DMS153 treated with DMSO at 0.1 percent for 48 hours (cell line): ENCODE measurements at regions not wholly inside any gene's neighbourhood (a gene's known extent, or its start where the extent isn't known, plus 50 kb on each side); places are given as distances from the start of the nearest gene placed in this dataset.
"Not testable (repeated sequence)": the region's sequence is repeated elsewhere in the genome, so short reads cannot be mapped to it uniquely, and the experiment has no call there.

Experiments
- DNase-seq: peaks from one replicate; lab custom pipeline; 2025; ENCODE audit not compliant: unreplicated experiment; lab: John Stamatoyannopoulos, UW

DNA sequence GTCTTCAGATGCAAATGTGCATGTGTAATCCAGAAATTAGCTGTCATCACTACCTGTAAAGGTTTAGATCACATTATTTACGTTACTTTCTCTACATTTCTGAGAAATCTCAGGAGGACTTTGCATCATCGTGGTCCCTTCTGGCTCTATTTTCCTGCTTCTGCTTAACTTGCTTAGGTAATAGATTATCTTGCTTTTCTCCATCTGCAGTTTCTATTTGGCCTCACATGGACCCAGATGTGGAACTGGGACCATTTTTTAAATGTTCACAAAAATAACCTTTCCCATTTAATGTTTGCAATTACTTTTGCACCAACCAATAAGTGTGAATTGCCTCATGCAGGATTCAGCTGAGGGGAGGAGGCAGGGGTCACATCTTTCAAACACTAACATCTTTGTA, 278.4 kb upstream of the SEMA3C start:
- DNase-seq = no peak

DNA sequence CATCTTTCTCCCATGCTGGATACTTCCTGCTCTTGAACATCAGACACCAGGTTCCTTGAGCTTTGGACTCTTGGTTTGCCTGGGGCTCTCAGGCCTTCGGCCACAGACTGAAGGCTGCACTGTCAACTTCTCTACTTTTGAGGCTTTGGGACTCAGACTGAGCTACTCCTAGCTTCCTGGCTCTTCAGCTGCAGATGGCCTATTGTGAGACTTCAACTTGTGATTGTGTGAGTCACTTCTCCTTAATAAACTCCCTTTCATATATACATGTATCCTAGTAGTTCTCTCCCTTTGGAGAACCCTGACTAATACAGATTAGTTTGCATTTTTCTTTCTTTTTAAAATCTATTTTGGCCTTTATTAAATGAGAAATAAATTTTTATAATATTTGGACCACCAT, 276.2 kb upstream of the SEMA3C start:
- DNase-seq = no peak

GRCh38 chr7:81190997-81191768, 272.3 kb upstream of the SEMA3C start:
- no peak for DNase-seq

GRCh38 chr7:81187753-81188152, 268.9 kb upstream of the SEMA3C start:
- DNase-seq = no peak

GRCh38 chr7:81186691-81187090, 267.8 kb upstream of the SEMA3C start:
- no peak for DNase-seq

DNA sequence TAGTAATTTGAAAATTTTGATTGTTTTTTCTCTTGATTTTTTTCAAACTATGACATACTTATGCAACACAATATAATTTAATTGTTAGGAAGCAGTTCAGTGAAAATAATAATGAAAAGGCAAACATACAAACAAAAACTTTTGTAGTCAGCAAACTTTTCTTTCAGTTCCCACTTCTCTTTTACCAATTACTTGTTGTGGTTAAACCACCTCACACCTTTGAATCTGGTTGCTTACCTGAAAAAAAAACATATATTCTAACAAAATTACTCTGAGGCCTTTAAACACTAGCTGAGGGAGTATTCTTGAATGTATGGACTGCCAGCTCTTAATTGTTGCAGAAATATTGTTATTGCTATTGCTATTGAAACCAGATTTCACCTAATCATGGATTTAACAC, 266.2 kb upstream of the SEMA3C start:
- DNase-seq = no peak

GRCh38 chr7:81183326-81183725, 264.5 kb upstream of the SEMA3C start:
- no peak for DNase-seq

DNA sequence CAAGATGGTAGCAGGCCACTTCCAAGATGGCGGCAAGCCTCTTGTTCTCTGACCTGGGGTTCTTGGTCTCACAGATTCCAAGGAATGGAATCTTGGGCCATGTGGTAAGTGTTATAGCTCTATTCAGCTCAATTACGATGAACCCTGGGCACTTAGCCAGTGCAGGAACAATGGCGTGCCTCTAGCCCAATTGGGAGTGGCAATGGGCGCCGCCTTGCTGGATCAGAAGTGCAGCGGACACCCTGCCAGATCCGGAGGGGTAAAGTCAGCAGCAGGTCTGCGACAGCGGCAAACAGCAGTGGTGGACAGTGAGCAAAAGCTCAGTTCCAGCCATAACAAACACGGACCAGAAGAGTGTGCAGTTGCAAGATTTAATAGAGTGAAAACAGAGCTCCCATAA, 263.2 kb upstream of the SEMA3C start:
- DNase-seq = not testable (repeated sequence)

DNA sequence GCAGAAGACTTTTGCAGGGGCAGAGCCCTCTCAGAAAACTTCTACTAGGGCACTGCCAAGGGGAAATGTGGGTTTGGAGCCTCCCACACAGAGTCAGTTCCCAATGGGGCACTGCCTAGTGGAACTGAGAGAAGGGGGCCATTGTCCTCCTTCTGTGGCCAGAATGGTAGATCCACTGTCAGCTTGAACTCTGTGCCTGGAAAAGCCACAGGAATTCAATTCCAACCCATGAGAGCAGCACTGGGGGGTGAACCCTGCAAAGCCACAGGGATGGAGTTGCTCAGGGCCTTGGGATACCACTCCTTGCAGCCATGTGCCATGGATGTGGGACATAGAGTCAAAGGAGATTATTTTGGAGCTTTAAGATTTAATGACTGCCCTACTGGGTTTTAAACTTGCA, 262.2 kb upstream of the SEMA3C start:
- no peak for DNase-seq

- DNase-seq = no peak
Measured at GRCh38 chr7:81180573-81180972, 261.7 kb upstream of the SEMA3C start.

DNA sequence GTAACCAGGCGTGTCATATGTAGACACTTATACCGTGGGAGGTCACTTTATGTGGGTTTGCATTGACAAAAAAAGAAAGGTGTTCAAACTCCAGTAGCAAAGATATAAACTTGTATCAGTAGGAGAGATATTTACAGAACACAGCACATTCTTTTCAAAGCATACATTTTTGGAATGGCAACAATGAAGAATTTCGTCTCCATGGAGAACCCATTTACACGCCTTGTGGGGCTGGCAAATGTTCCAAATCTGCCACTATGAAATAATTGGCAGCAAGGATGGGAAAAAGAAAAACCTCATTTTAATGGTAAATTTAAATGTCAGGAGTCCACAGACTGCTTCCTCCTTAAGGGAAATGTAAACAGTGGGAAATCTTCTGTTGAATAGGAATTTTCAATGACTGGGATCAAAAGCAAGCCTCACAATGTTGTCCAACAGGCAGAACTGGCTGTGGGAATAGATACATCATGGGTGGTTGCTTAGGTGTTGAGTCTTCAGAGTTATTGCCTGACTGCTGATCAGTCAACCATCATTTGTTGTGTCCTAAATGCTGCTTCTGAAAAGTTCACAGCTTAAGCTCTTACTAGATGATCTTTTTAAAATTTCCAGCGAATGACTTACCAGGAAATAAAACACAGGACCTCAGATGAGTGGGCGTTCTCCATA, 256.6 kb upstream of the SEMA3C start:
- no peak for DNase-seq

- no peak for DNase-seq
Measured at GRCh38 chr7:81173766-81174281, 255.0 kb upstream of the SEMA3C start.

DNA sequence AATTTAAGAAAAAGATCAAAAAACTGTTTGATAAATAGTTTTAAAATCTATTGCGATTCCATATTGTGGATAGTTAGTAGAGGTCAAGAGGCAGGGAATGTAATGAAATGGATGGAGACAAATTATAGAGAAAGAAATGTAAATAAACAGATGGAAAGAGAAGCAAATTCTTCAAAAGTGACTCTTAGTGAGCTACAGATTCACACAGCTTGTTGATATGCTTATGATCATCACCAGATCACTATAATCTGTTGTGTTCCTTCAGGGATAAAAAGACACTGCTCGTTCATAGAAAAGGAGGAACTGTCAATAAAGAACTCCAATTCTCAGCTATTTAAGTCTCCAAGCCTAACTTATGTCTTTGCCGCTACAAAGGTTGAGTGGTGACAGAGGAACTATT, 251.4 kb upstream of the SEMA3C start:
- DNase-seq = no peak

- no peak for DNase-seq
Measured at GRCh38 chr7:81167934-81168333, 249.1 kb upstream of the SEMA3C start.

DNA sequence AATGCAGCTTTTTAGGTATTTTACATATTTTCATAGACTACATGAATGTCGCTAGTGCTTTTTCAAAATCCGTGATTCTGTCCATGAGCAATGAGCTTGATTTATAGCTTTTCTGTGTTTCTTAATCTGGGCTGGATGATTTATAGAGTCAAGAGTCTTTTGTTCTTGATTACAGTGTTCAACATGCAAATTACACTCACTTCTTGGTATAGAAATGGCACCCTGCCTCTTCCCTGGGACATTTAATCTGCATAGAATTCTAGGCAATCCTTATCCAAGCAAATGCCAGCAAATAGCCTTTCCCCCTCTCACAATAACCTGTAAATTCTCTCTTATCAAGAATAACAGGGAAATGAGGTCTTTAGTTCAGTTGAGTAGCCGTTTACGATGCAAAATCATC, 246.2 kb upstream of the SEMA3C start:
- no peak for DNase-seq

DNA sequence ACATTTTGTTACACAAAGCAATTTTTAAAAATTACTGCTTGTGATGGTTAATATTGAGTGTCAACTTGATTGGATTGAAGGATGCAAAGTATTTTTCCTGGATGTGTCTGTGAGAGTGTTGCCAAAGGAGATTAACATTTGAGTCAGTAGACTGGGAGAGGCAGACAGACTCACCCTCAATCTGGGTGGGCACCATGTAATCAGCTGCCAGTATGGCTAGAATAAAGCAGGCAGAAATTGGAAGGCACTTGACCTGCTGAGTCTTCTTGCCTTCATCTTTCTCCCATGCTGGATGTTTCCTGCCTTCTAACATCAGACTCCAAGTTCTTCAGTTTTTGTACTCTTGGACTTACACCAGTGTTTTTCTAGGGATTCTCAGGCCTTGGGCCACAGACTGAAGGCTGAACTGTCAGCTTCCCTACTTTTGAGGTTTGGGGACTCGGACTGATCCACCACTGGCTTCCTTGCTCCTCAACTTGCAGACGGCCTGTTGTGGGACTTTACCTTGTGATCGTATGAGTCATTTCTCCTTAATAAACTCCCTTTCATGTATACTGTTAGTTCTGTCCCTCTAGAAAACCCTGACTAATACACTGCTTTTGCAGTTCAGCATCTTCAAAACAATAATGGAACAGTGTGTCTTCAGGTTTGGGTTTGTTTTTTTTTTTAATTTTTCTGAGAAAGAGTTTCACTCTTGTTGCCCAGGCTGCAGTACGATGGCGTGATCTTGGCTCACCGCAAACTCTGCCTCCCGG, 244.1 kb upstream of the SEMA3C start:
- DNase-seq = no peak

DNA sequence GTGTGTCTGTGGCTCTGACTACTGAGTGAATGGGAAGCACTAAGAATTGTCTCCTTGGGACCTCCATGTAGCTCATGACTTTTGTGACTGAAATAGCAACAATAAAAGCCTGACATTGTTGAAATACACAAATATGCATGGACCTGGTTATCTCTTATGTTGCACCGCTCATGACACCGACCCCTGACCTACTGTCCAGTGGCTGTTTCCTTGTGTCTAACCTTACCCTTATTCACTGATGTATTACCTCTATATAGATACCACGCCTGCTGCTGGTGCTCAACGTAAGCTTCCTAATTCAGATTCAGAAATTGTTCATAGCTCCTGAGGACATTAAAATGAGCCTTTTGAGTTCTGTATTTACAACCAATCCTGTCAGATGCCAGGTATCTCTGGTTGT, 243.4 kb upstream of the SEMA3C start:
- no peak for DNase-seq

- peak; percentile 29 for DNase-seq
Measured at GRCh38 chr7:81161451-81162075, 242.7 kb upstream of the SEMA3C start.

- DNase-seq = no peak
Measured at GRCh38 chr7:81159402-81159801, 240.6 kb upstream of the SEMA3C start.

DNA sequence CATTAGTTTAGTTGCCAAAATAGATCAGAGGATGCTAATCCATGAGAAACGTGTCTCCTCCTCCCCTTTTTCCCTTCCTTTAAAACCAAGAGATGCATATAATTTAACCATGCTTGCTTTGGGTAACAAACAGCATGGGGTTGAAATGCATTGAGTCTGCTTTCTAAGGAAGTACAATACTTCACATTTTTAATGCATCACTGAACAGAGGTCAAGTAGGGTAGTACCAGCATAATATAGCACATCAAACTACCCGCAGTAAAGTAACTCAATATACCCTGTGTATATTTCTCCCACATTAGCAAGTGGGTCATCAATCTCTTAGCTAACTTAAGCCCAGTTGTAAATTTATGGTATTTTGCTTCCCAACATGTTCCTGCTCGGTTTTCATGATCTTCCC, 239.3 kb upstream of the SEMA3C start:
- DNase-seq = no peak

DNA sequence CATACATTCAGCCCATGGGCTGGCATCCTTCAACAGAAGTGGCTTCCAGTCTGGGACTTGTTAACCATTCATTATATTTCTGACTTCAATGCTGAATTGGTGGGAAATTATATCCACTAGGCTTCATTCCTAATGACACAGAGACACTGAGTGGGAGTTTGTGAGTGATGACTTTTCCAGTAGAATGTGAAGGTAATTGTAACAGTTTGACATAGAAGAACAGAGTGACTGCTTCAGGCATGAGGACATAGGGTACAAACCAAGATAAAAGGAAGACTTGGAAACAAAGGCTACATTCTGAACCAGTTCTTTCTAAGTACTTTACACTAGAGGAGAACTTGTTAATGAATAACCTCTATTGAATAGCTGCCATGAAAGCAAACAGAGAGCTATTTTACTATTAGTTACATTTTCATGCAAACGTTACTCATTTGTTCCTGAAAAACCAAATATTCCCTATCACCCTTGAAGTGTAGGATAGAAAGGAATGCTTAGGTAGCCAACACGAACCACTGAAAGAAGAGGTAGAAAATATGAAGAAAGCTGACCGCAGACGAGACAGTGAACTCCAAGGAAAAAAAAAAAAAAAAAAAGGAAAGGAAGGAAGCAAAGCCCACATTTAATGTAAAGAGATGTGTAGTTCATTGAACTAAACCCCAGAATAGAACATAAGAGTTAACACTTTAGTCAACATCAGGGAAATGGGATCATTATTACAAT, 237.0 kb upstream of the SEMA3C start:
- no peak for DNase-seq
